K562 (cell line): ENCODE measurements at regions not wholly inside any gene's neighbourhood (a gene's known extent, or its start where the extent isn't known, plus 50 kb on each side); places are given as distances from the start of the nearest gene placed in this dataset.

Experiments used
- ATAC-seq: fragments of 200-7000 bp; cut with Tn5 transposase; 3 replicates; pipeline ENCODE4 v1.9.1; 2020; ENCODE audit warnings: moderate library complexity
- BruUV-seq: library from RNA; stranded (reverse); fragments of 400-500 nt; replicated peaks from 2 replicates; lab custom pipeline; 2021; lab: Mats Ljungman, UMichigan
- CTCF ChIA-PET: fragments of 300-600 bp; formaldehyde crosslinking; extraction: SDS; loops from one replicate; lab custom pipeline; 2021; ENCODE audit warnings: low intra/inter-chr PET ratio; lab: Yijun Ruan, JAX
- POLR2A ChIA-PET: fragments of 300-600, 350-650 bp; sonication (Branson Sonifier 250); formaldehyde crosslinking; extraction: SDS; loops from one replicate; lab custom pipeline; 2021; ENCODE audit warnings: antibody characterized with exemption, inconsistent platforms; lab: Yijun Ruan, JAX
- DNase-seq, 4 experiments: peaks; one replicate each; pipeline versions ENCODE4 v3.0.0 to v3.0.0-alpha.2; 2011 to 2018; ENCODE audit warnings: low spot score in 3 of 4, mixed read lengths in 3 of 4; ENCODE audit errors: extremely low read depth in 1 of 4
- FAIRE-seq: peaks from 2 replicates; lab custom pipeline; 2011; peaks lifted over from hg19 to GRCh38; lab: Jason Lieb, UNC
- H2AFZ ChIP-seq: 2 replicates; pipeline ENCODE4 v1.6.0; 2011; ENCODE audit warnings: low read depth, low read length, control low read depth, inconsistent platforms
- H3K27ac ChIP-seq: fragments of 200-600 bp; 3 replicates; pipeline ENCODE4 v1.8.0; 2011; ENCODE audit warnings: low read depth, mild to moderate bottlenecking, control low read depth, inconsistent platforms, low read length, moderate library complexity, mixed read lengths; ENCODE audit errors: extremely low read depth
- H3K27me3 ChIP-seq, 2 experiments: fragments of 300-600 bp in 1 of 2; 2 replicates in 1 of 2; 3 replicates in 1 of 2; pipeline versions ENCODE4 v1.6.0 to v1.8.0; 2011; ENCODE audit warnings: inconsistent platforms in 2 of 2, low read length in 2 of 2, mild to moderate bottlenecking in 1 of 2, mixed read lengths in 1 of 2, moderate library complexity in 1 of 2; ENCODE audit not compliant: control insufficient read depth in 2 of 2, insufficient read depth in 2 of 2
- H3K36me3 ChIP-seq: fragments of 300-600 bp; 3 replicates; pipeline ENCODE4 v1.8.0; 2011; ENCODE audit warnings: mild to moderate bottlenecking, low read length, inconsistent platforms; ENCODE audit not compliant: control insufficient read depth, insufficient read depth
- H3K4me1 ChIP-seq, 2 experiments: fragments of 200-600 bp in 1 of 2; replicated peaks in 1 of 2; 2 replicates in 1 of 2; 3 replicates in 1 of 2; pipeline versions ENCODE4 v1.5.1 to v1.8.0; 2011; ENCODE audit warnings: inconsistent platforms in 2 of 2, low read length in 2 of 2, mild to moderate bottlenecking in 1 of 2, mixed read lengths in 1 of 2, moderate library complexity in 1 of 2; ENCODE audit not compliant: control insufficient read depth in 2 of 2, insufficient read depth in 2 of 2
- H3K4me2 ChIP-seq: 2 replicates; pipeline ENCODE4 v1.6.1; 2011; ENCODE audit warnings: low read length, control low read depth, inconsistent platforms, mixed read lengths; ENCODE audit not compliant: insufficient read depth
- H3K4me3 ChIP-seq: fragments of 200-600 bp; sonication (generic), shearing (Covaris generic); 2 replicates; pipeline ENCODE4 v1.5.1; 2016; ENCODE audit warnings: control low read depth, inconsistent platforms
- H3K79me2 ChIP-seq: fragments of 200-600 bp; 3 replicates; pipeline ENCODE4 v1.8.0; 2011; ENCODE audit warnings: low read length, inconsistent platforms; ENCODE audit not compliant: control insufficient read depth, insufficient read depth
- H3K9ac ChIP-seq, 2 experiments: 2 replicates each; pipeline versions ENCODE4 v1.6.0 to v1.6.1; 2011; ENCODE audit warnings: low read depth in 2 of 2, low read length in 2 of 2, control low read depth in 1 of 2, inconsistent platforms in 1 of 2, mild to moderate bottlenecking in 1 of 2, mixed read lengths in 1 of 2; ENCODE audit not compliant: insufficient read depth in 1 of 2
- H3K9me1 ChIP-seq: one replicate; pipeline ENCODE4 v1.6.0; 2011; ENCODE audit warnings: inconsistent platforms, mild to moderate bottlenecking, low read length, moderate library complexity; ENCODE audit not compliant: control insufficient read depth, insufficient read depth
- H3K9me3 ChIP-seq: replicated peaks from 2 replicates; pipeline ENCODE4 v1.5.1; 2011; ENCODE audit warnings: low read depth, low read length, inconsistent platforms; ENCODE audit not compliant: control insufficient read depth, insufficient read depth
- H4K20me1 ChIP-seq: replicated peaks from 2 replicates; pipeline ENCODE4 v1.6.1; 2011; ENCODE audit warnings: low read length, inconsistent platforms, mixed read lengths; ENCODE audit not compliant: control insufficient read depth, insufficient read depth
- DLX4 ChIP-seq: fragments of 250-450 bp; sonication (Bioruptor Pico); IDR thresholded peaks from 2 replicates; pipeline ENCODE4 v1.6.1; 2021; ENCODE audit warnings: mild to moderate bottlenecking
- GMEB1 ChIP-seq: fragments of 250-450 bp; sonication (Bioruptor Pico); IDR thresholded peaks from 2 replicates; pipeline ENCODE4 v1.4.0; 2020; ENCODE audit warnings: mild to moderate bottlenecking
- NR2C2 ChIP-seq, 2 experiments: fragments of 200-800 bp in 1 of 2; sonication (Bioruptor generic) in 1 of 2; sonication (generic) in 1 of 2; formaldehyde crosslinking in 1 of 2; IDR thresholded peaks; 2 replicates each; pipeline versions ENCODE4 v1.6.1 to v1.8.0; 2016 to 2022; ENCODE audit warnings: mild to moderate bottlenecking in 1 of 2, missing compliant biosample characterization in 1 of 2, missing genetic modification characterization in 1 of 2, missing genetic modification reagents in 1 of 2
- POLR2B ChIP-seq: fragments of 450-650 bp; IDR thresholded peaks from 2 replicates; pipeline ENCODE4 v1.6.1; 2018; ENCODE audit warnings: low read depth; ENCODE audit not compliant: partially characterized antibody
- RBM17 ChIP-seq: fragments of 200-400 bp; formaldehyde crosslinking; IDR thresholded peaks from 2 replicates; pipeline ENCODE4 v1.6.1; 2017; ENCODE audit warnings: low read depth, mild to moderate bottlenecking, low read length, borderline replicate concordance
- TOE1 ChIP-seq, 2 experiments: fragments of 450-650 bp in 1 of 2; sonication (generic) in 1 of 2; formaldehyde crosslinking in 1 of 2; IDR thresholded peaks; 2 replicates each; pipeline versions ENCODE4 v1.7.1 to v1.8.0; 2016 to 2022; ENCODE audit warnings: borderline replicate concordance in 2 of 2, mild to moderate bottlenecking in 2 of 2, antibody characterized with exemption in 1 of 2, inconsistent platforms in 1 of 2, low read depth in 1 of 2, missing genetic modification reagents in 1 of 2, moderate library complexity in 1 of 2
- TRIM24 ChIP-seq, 2 experiments: fragments of 450-650 bp; IDR thresholded peaks; 2 replicates each; pipeline ENCODE4 v1.6.1; 2016
- WGBS: fragments of 100-300 bp; shearing (Covaris generic); methylation state at CpG from one replicate; pipeline ENCODE4 v1.1.6; 2016; ENCODE audit warnings: low coverage, mixed read lengths; ENCODE audit not compliant: insufficient coverage; ENCODE audit errors: missing lambda C conversion rate; 5-methylcytosine and 5-hydroxymethylcytosine counted together
- in situ Hi-C: fragments of 300-500 bp; cut with MboI; formaldehyde crosslinking; loops from 4 replicates; pipeline ENCODE4 v1.15.0; 2018; ENCODE audit warnings: inconsistent platforms, mixed read lengths
- intact Hi-C: fragments of 100-400 bp; cut with micrococcal nuclease; formaldehyde crosslinking; loops from 2 replicates; pipeline ENCODE4 v1.14.2; 2022
- TF ChIP-seq, protein P1 (sequence below): fragments of 450-650 bp; formaldehyde crosslinking; IDR thresholded peaks from 2 replicates; pipeline ENCODE4 v1.4.0; 2020; ENCODE audit warnings: mild to moderate bottlenecking
- TF ChIP-seq, protein P2 (sequence below): fragments of 450-650 bp; IDR thresholded peaks from 2 replicates; pipeline ENCODE4 v1.6.1; 2016; ENCODE audit warnings: mild to moderate bottlenecking

GRCh38 chr2:41828052-41828643 is 219.7 kb upstream of the PKDCC start:
- no peak overlapping the region for H3K4me3 ChIP-seq
- no peak for DNase-seq
- intact Hi-C loops: no loop called here
- no peak for ATAC-seq
- no peak for FAIRE-seq
- H3K27ac ChIP-seq: no peak overlapping the region
- no peak overlapping the region for H3K4me2 ChIP-seq
- peaks cover 0 to 9% of the 10 kb centered on the region in 2 experiments; a peak in 2 of 5 replicates for H3K4me1 ChIP-seq
- H3K9me1 ChIP-seq: no peaks in the 10 kb centered on the region
- POLR2A ChIA-PET: interaction anchor here (0.8 kb wide), 1 partner anchor 934 kb away, joined by 3 read pairs; no protein-coding TSS in a partner anchor
- no peaks in the 10 kb centered on the region for H3K36me3 ChIP-seq
- no peaks in the 10 kb centered on the region for H3K27me3 ChIP-seq
- no peak overlapping the region for H3K9ac ChIP-seq
- no TSS peak for BruUV-seq
- H3K79me2 ChIP-seq: no peaks in the 10 kb centered on the region
- no peaks in the 10 kb centered on the region for H4K20me1 ChIP-seq
- H2AFZ ChIP-seq: no peak overlapping the region
- in situ Hi-C loops: no loop called here
- 0% methylated on average over 1 of the region's 1 CpG for WGBS
- TF ChIP-seq POLR2B (no peak), NR2C2 (CRISPR knock-in tag; IDR thresholded peaks at IDR 0.05) (no peak), NR2C2 (tag; IDR thresholded peaks at IDR 0.05) (no peak), DLX4 (no peak), TOE1 (IDR thresholded peaks at IDR 0.05; ENCODE audit: borderline replicate concordance) (no peak), TOE1 (CRISPR knock-in tag; IDR thresholded peaks at IDR 0.05; ENCODE audit: borderline replicate concordance, low read depth) (no peak), RBM17 (no peak), GMEB1 (CRISPR knock-in tag) (no peak), TRIM24 (IDR thresholded peaks at IDR 0.05) (no peak)
- TF ChIP-seq, protein P1, sequence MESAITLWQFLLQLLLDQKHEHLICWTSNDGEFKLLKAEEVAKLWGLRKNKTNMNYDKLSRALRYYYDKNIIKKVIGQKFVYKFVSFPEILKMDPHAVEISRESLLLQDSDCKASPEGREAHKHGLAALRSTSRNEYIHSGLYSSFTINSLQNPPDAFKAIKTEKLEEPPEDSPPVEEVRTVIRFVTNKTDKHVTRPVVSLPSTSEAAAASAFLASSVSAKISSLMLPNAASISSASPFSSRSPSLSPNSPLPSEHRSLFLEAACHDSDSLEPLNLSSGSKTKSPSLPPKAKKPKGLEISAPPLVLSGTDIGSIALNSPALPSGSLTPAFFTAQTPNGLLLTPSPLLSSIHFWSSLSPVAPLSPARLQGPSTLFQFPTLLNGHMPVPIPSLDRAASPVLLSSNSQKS (CRISPR knock-in tag): no peak
- TF ChIP-seq, protein P2, sequence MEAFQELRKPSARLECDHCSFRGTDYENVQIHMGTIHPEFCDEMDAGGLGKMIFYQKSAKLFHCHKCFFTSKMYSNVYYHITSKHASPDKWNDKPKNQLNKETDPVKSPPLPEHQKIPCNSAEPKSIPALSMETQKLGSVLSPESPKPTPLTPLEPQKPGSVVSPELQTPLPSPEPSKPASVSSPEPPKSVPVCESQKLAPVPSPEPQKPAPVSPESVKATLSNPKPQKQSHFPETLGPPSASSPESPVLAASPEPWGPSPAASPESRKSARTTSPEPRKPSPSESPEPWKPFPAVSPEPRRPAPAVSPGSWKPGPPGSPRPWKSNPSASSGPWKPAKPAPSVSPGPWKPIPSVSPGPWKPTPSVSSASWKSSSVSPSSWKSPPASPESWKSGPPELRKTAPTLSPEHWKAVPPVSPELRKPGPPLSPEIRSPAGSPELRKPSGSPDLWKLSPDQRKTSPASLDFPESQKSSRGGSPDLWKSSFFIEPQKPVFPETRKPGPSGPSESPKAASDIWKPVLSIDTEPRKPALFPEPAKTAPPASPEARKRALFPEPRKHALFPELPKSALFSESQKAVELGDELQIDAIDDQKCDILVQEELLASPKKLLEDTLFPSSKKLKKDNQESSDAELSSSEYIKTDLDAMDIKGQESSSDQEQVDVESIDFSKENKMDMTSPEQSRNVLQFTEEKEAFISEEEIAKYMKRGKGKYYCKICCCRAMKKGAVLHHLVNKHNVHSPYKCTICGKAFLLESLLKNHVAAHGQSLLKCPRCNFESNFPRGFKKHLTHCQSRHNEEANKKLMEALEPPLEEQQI: no peak
- no peaks in the 10 kb centered on the region for H3K9me3 ChIP-seq
- CTCF ChIA-PET: no interaction called here
